Umbilical cord (tissue), 1 donor: ENCODE measurements at regions not wholly inside any gene's neighbourhood (a gene's known extent, or its start where the extent isn't known, plus 50 kb on each side); places are given as distances from the start of the nearest gene placed in this dataset.
"Not testable (repeated sequence)": the region's sequence is repeated elsewhere in the genome, so short reads cannot be mapped to it uniquely, and the experiment has no call there.

Experiments used
- DNase-seq: peaks from one replicate; pipeline ENCODE4 v3.0.0-alpha.2; 2015; ENCODE audit warnings: low spot score

DNA sequence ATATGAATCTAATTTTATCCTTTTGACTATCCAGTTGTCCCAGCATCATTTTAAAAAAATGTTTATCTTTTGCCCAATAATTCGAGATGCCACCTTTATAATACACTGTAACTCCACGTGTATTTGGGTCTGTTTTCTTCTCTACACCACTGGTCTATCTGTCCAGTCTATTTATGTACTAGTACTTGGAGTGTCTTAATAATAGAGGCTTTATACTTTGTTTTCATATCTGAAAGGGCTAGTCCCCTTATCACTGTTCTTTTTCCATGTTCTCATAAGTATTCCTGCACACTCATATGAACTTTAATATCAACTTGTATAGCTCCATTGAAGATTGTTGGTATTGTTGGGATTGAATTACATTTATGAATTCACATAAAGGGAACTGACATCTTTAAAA lies 101.1 kb upstream of the RMP24 start:
- DNase-seq: no peak

DNA sequence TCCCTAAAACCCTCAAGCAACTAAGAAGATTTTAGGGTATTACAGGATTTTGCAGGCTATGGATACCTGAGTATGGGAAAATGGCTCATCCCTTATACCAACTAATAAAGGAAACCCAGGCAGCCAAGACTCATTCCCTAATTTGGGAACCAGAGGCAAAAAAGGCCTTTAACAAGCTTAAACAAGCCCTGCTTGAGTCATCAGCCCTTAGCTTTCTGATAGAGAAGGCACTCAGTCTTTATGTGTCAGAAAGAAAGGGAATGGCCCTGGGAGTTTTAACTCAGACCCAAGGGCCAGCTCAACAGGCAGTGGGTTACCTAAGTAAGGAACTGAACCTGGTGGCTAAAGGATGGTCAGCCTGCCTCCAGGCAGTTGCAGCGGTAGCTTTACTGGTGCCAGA lies 96.9 kb upstream of the RMP24 start:
- peak; percentile 17 for DNase-seq

DNA sequence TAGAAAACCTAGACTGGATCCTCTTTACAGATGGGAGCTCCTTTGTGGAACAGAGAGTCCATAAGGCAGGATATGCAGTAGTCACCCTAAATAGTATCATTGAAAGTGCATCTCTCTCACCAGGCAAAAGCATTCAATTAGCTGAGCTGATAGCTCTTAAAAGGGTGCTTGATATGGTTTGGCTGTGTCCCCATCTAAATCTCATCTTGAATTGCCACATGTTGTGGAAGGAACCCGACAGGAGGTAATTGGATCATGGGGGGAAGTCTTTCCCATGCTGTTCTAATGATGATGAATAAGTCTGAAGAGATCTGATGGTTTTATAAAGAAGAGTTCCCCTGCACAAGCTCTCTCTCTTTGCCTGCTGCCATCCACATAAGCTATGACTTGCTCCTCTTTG lies 96.2 kb upstream of the RMP24 start:
- DNase-seq: no peak

DNA sequence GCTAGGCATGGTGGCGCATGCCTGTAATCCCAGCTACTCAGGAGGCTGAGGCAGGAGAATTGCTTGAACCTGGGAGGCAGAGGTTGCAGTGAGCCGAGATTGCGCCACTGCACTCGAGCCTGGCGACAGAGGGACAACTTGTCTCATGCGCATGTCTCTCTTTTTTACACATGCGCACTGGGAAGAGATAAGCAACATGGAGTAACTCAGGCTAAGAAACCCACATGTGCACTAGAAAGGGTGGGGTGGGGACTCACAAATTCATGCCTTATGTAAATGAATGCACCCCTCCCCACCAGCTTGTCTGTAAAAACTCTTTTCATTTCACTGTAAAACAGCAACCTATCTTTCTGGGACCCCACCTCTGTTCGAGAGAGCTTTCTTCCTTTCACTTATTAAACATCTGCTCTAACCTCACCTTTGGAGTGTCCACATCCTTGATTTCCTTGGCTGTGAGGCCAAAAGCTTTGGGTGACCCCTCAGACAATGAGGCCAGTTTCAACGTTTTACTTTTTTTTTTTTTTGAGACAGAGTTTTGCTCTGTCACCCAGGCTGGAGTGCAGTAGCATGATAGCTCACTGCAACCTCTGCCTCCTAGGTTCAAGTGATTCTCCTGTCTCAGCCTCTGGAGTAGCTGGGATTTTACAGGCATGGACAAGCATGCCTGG lies 91.6 kb upstream of the RMP24 start:
- DNase-seq: no peak

DNA sequence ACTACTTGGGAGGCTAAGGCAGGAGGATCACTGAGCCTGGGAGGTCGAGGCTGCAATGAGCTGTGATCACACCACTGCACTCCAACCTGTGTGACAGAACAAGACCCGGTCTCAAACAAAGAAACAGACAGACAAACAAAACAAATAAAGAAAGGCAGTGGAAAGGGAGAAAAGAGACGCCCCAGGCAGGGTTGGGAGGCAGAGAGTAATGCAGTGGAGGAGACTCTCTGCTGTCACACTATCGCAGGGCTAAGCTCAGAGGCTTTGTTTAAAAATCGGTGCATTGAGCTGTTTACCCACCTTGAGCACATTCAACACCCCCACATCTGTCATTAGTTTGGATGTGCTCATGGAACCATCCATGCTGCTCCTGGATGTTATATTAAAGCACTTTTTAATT lies 84.2 kb upstream of the RMP24 start:
- DNase-seq: no peak

DNA sequence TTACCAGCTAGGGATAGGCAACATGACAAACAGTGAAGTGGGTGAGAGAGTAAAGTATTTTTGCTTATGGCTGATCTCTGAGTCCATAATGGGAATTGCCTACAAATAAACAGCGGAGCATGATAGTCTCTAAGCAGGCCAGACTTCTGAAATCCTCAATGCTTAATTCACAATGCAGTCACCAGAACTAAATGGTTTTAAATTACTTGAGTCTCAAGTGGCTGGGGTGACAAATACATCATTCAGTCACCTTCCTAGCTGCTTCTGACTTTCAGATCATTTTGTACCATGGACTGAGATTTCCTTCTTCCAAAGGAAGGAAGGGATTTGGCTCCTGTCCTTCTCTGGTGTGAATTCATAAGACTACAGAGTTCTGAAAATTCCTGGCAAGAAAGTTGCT lies 82.8 kb upstream of the RMP24 start:
- no peak for DNase-seq

DNA sequence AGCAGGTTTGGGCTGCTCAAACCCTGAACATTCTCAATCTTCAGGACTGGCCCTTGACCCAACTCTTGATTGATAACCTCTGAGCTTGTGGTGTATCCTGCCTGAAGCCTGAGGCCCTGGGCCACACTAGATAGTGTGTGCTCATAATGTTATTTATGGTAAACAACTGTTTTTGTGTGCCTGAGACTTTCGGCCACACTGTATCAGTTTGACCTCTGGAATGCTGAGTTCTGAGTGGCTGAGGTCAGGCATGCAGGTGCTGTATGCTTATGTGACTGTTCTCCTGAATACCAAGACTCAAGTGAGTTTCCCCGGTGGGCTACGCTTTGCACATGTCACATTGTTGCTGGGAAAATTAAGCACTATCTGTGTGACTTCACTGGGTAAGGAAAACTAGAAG lies 82.2 kb upstream of the RMP24 start:
- no peak for DNase-seq

DNA sequence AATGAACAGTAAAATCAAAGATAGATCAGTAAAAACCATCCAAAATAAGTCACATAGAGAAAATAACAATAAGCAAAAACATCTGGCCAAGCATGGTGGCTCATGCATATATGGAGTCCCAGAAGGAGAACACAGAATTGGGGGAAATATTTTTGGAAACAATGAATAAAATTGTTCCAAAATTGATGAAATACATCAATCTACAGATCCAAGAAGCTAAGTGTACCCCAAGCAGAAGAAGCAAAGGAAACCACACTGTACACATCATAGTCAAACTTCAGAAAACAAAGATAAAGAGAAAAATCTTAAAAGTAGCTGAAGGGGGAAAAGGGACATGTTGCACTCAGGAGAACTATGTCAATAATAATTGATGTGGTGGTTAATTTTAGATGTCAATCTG lies 80.4 kb upstream of the RMP24 start:
- no peak for DNase-seq

DNA sequence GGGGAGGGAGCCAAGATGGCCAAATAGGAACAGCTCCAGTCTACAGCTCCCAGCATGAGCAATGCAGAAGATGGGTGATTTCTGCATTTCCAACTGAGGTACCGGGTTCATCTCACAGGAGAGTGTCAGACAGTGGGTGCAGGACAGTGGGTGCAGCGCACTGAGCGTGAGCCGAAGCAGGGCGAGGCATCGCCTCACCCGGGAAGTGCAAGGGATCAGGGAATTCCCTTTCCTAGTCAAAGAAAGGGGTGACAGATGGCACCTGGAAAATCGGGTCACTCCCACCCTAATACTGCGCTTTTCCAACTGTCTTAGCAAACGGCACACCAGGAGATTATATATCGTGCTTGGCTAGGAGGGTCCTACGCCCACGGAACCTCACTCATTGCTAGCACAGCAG lies 75.0 kb upstream of the RMP24 start:
- DNase-seq: not testable (repeated sequence)

DNA sequence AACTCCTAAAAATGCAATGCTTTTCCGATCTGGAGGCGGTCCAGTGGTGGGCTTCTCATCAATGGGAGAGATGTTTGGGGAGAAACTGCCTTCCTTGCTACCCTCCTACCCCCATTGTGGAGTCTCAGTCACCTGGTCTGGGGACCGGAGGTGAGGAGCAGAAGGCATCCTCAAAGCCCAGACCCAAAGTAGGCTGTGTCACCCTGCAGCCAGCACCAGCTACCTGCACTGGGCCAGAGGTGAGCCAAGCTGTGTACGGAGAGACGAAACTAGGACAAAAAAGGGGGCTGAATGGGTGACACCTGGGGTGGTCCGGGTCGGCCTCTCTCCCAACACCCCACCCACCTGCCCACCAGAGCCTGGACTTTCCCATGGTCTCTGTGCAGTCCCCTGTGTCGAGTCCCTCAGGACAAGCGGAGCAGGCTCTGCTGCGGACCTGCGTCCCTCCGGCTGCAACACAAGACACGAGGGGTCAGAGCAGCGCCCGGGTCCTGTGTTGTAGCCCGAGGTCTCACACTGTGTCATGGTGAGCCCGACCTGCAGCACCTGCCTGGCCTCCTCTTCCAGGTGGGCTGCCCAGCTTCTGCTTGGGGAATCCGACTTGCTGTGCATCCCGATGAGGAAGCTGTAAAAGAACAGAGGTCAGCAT lies 68.0 kb upstream of the RMP24 start:
- no peak for DNase-seq

DNA sequence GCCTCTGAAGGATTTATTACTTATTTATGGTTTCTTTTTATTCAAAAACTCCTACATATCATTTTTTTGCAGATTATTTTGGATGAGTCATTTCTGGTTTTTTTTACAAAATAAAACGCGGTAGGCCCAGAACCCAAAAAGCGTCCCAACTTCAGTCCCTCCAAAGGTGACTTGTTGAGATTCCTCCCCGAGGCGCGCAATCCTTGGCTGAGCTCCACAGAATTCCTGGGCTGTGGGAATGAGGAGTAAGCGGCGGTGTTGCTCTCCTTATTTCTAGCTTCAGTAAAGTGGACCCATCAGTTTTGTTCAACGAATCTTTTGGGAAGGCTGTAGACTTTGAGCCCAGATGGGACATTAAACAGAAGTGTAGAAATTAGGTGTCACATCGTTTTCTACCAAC lies 67.0 kb upstream of the RMP24 start:
- no peak for DNase-seq

DNA sequence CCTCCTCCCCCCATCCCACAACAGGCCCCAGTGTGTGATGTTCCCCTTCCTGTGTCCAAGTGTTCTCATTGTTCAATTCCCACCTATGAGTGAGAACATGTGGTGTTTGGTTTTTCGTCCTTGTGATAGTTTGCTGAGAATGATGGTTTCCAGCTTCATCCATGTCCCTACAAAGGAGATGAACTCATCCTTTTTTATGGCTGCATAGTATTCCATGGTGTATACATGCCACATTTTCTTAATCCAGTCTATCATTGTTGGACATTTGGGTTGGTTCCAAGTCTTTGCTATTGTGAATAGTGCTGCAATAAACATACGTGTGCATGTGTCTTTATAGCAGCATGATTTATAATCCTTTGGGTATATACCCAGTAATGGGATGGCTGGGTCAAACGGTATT lies 66.2 kb upstream of the RMP24 start:
- not testable (repeated sequence) for DNase-seq

DNA sequence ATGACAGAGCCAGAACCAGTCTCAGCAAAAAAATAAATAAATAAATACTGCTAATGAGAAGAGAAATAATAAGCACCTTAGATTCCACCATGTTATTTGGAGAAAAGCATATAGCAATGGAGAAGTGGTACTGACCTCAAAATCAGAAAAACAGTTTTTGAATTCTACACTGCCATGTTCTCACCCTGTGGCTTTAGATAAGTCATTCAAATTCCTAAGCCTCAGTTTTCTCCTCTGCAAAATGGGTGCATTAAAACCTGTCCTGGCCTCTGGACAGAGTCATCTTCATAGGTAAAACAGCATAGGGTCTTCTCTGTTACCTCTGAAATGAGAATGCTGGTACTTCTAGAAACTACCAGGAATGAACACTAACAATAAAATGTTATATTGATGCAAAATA lies 62.2 kb upstream of the RMP24 start:
- no peak for DNase-seq

DNA sequence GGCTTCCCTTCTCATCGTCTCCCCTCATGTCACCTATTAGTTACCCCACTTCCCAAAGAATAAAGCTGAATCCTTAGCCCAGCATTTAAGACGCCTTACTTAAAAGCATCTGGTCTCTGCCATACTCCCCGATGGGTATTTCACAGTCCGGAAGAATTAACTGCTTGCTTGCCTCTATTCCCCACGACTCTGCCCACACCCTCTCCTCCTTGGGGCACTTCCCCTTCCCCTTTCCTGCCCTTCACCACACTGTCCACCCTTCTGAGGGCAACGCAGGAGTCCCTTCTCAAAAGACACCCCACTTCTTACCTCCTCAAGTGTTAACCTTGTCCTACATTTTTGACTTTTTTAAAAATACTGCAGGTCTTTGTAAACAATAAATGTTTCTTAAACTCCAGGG lies 60.1 kb upstream of the RMP24 start:
- peak; percentile 4 for DNase-seq

DNA sequence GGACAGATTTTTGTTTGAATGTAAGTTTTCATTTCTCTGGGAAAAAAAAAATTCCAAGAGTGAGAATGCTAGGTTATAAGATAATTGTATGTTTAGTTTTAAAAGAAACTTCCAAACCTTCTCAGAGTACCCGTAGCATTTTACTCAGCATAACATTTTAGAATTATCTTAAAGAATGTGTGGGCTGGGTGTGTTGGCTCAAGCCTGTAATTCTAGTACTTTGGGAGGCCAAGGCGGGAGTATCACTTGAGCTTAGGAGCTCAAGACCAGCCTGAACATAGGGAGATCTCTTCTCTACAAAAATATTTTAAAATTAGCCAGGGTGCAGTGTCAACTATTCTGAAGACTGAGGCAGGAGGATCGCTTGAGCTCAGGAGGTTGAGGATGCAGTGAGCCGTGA lies 57.4 kb upstream of the RMP24 start:
- peak; percentile 20 for DNase-seq

DNA sequence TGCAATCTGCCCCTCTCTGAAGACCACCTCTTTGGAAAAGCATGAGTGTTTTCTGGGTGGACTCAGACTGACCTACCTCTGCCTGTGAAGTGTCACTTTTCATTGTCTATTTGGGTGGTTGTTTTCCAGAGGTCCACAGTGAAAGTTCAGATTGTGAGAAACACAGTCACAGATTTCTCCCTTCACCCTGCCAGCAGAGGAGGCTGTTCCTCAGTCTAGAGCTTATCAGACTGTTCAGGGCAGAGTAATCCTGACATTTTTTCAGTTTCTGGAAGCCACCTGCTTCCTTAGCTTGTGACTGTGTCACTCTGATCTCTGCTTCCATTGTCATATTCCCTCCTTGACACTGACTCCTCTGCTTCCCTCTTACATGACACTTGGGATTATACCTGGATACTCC lies 55.4 kb upstream of the RMP24 start:
- no peak for DNase-seq

DNA sequence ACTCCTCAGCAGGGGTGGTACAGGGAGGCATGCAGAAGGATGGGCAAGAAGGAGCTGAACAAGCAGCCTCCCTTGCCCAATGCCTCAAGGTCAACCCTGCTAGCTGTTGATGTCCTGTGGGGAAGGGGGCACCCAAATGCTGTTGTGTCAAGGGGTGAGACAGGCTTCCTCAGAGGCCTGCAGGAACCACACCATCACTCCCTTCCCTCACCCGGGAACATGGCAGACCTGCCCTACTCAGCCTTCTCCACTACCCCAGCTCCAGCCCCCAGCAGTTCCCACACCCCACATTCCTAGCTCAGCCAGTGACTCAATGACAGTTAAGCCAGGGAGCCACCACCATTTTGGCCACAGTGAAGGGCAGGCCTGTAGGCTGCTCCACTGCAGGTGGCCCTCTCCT lies 53.9 kb upstream of the RMP24 start:
- no peak for DNase-seq

DNA sequence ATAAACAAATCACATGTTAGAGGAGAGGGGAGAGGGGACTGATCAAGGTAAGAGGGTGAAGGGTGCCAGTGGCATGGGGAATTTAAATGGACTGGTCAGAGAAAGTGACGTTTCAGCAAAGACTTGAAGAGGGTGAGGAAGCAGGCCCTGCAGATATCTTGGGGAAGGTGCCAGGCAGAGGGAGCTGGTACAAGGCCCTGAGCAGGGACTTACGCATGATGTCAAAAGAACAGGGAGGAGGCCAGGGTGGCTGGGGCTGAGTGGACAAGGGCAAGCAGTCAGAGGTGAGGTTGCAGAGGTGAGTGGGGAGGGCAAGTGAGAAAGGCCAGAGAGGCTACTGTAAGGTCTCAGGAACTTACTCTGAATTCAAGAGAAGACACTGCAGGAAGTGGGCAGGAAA lies 53.3 kb upstream of the RMP24 start:
- DNase-seq: no peak

DNA sequence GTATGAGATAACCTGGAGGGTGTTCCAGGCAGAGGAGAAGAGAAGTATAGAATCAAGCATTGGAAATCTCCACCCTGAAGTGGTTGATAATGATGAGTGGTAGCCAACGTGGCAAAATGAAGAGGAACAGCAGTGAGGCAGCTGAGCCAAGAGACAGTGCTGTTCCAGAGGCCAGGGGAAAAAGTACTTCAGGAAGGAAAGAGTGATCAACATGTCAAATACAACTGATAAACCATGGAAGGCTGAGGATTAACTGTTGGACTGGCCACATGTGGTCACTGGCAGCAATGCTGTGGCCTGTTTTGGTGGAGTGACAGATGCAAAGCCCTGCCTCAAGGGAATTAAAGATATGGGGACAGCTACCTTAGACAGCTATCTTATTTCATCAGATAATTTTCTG lies 51.9 kb upstream of the RMP24 start:
- DNase-seq: no peak
